Muscle layer of duodenum (tissue), 2 donors: ENCODE measurements at regions not wholly inside any gene's neighbourhood (a gene's known extent, or its start where the extent isn't known, plus 50 kb on each side); places are given as distances from the start of the nearest gene placed in this dataset.

Source experiments
- H3K27ac ChIP-seq: one replicate; pipeline ENCODE4 v1.7.0; 2013; ENCODE audit warnings: mild to moderate bottlenecking, low read length
- H3K27me3 ChIP-seq: one replicate; pipeline ENCODE4 v1.7.0; 2013; ENCODE audit warnings: low read depth, mild to moderate bottlenecking, control low read depth, low read length
- H3K36me3 ChIP-seq, 2 donors: one replicate each; pipeline ENCODE4 v1.7.0; 2013; ENCODE audit warnings: low read length in 2 of 2, control low read depth in 1 of 2, mild to moderate bottlenecking in 1 of 2; ENCODE audit not compliant: insufficient read depth in 2 of 2, control insufficient read depth in 1 of 2
- H3K4me1 ChIP-seq, 2 donors: one replicate each; pipeline ENCODE4 v1.7.0; 2013; ENCODE audit warnings: low read length in 2 of 2, mild to moderate bottlenecking in 2 of 2, control low read depth in 1 of 2, moderate library complexity in 1 of 2; ENCODE audit not compliant: insufficient read depth in 2 of 2, control insufficient read depth in 1 of 2
- H3K4me3 ChIP-seq, 2 donors: one replicate each; pipeline ENCODE4 v1.7.0; 2013; ENCODE audit warnings: low read length in 2 of 2, low read depth in 1 of 2, mild to moderate bottlenecking in 1 of 2
- H3K9me3 ChIP-seq, 2 donors: one replicate each; pipeline ENCODE4 v1.7.0; 2013; ENCODE audit warnings: low read length in 2 of 2, control low read depth in 1 of 2, mild to moderate bottlenecking in 1 of 2; ENCODE audit not compliant: control insufficient read depth in 1 of 2
- donor health status: healthy.

DNA sequence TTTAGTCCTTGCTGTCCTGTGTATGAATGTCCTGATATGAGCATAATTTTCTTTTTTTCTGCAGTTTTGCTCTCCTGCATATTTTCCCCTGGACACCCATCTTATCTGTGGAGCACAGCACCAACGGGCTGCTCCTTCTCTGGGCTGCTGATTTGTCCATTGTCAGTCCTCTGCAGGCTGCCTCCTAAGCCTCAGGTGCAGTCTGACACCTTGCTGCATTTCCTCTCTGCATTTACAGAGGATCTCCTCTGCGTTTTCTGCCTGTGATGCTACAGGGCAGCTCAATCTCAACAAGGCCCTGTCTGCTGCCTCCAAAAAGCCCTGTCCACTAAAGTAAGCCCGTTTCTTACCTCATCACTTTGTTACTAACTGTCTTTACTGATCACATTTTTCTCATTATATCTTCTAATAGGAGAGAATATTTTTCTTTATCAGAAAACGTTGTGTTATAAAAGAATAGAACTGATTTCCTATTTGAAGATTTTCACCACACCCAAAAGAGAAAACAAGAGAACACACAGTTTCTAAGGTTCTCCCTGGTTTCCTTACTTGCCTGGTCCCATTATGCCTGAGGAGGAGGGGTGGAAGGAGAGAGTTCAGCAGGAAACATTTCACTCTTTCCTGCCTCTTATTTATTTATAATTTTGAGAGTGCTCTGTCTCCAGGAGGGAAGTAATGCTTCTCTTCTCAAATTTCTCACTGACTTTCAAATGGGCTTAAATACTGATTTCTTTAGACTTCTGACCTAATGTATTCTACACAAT, 65.6 kb upstream of the TDRD3 start:
- Histone ChIP-seq H3K36me3 (no peaks in the 10 kb centered on the region), H3K4me1 (no peaks in the 10 kb centered on the region), H3K27me3 (no peaks in the 10 kb centered on the region), H3K27ac (no peak overlapping the region), H3K9me3 (no peaks in the 10 kb centered on the region), H3K4me3 (no peak overlapping the region)

- H3K27me3 ChIP-seq = no peaks in the 10 kb centered on the region
- H3K36me3 ChIP-seq = no peaks in the 10 kb centered on the region
- H3K9me3 ChIP-seq = no peaks in the 10 kb centered on the region
- H3K4me3 ChIP-seq = no peak overlapping the region
- no peaks in the 10 kb centered on the region for H3K4me1 ChIP-seq
- H3K27ac ChIP-seq = no peak overlapping the region
These were observed 64.3 kb upstream of the TDRD3 start for GRCh38 chr13:60332682-60333081.

- no peaks in the 10 kb centered on the region for H3K9me3 ChIP-seq
- H3K27ac ChIP-seq = no peak overlapping the region
- no peaks in the 10 kb centered on the region for H3K27me3 ChIP-seq
- H3K4me3 ChIP-seq = no peak overlapping the region
- no peaks in the 10 kb centered on the region for H3K4me1 ChIP-seq
- H3K36me3 ChIP-seq = no peaks in the 10 kb centered on the region
These were observed 62.7 kb upstream of the TDRD3 start for GRCh38 chr13:60334310-60334709.

- no peak overlapping the region for H3K27ac ChIP-seq
- H3K36me3 ChIP-seq = no peaks in the 10 kb centered on the region
- H3K4me1 ChIP-seq = no peaks in the 10 kb centered on the region
- H3K27me3 ChIP-seq = no peaks in the 10 kb centered on the region
- H3K9me3 ChIP-seq = no peaks in the 10 kb centered on the region
- H3K4me3 ChIP-seq = no peak overlapping the region
These were observed 61.5 kb upstream of the TDRD3 start for GRCh38 chr13:60335531-60335930.

GRCh38 chr13:60338754-60339153, 58.3 kb upstream of the TDRD3 start:
- Histone ChIP-seq H3K27ac (no peak overlapping the region), H3K4me1 (no peaks in the 10 kb centered on the region), H3K27me3 (no peaks in the 10 kb centered on the region), H3K9me3 (no peaks in the 10 kb centered on the region), H3K36me3 (no peaks in the 10 kb centered on the region), H3K4me3 (no peak overlapping the region)

DNA sequence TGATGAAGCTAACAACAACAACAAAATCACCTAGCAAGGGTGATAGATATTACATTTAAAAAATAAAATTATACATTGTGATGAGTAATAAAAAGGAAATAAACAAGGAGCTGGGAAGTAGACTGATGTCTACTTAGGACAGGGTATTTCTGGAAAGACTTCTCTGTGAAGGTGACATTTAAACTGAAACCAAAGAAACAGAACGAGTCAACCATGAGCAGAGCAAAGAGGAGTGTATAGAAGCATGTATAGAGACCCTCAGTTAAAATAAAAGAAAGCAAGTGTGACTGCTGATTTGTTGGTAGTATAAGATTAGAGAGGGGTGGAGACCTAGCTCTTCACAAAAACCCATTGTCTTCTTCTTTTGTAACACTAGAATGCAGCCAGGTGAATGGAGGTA, 53.0 kb upstream of the TDRD3 start:
- Histone ChIP-seq H3K27ac (no peak overlapping the region), H3K27me3 (no peaks in the 10 kb centered on the region), H3K36me3 (no peaks in the 10 kb centered on the region), H3K4me3 (no peak overlapping the region), H3K9me3 (no peaks in the 10 kb centered on the region), H3K4me1 (no peaks in the 10 kb centered on the region)

- H3K4me1 ChIP-seq = no peaks in the 10 kb centered on the region
- H3K36me3 ChIP-seq = no peaks in the 10 kb centered on the region
- H3K27ac ChIP-seq = no peak overlapping the region
- H3K27me3 ChIP-seq = no peaks in the 10 kb centered on the region
- no peak overlapping the region for H3K4me3 ChIP-seq
- no peaks in the 10 kb centered on the region for H3K9me3 ChIP-seq
These were observed 49.8 kb upstream of the TDRD3 start for GRCh38 chr13:60347174-60347573.
